Stimulated activated CD8-positive, alpha-beta memory T cell treated with anti-CD3 and anti-CD28 coated beads, Interleukin-15, amount 100 ng/mL, for 48 hours (primary cell): ENCODE measurements at regions not wholly inside any gene's neighbourhood (a gene's known extent, or its start where the extent isn't known, plus 50 kb on each side); places are given as distances from the start of the nearest gene placed in this dataset.
"Not testable (repeated sequence)": the region's sequence is repeated elsewhere in the genome, so short reads cannot be mapped to it uniquely, and the experiment has no call there.

Experiments used
- DNase-seq, 2 donors: peaks; one replicate each; pipeline ENCODE4 v3.0.0-alpha.2; 2020; ENCODE audit warnings: low read depth in 2 of 2

DNA sequence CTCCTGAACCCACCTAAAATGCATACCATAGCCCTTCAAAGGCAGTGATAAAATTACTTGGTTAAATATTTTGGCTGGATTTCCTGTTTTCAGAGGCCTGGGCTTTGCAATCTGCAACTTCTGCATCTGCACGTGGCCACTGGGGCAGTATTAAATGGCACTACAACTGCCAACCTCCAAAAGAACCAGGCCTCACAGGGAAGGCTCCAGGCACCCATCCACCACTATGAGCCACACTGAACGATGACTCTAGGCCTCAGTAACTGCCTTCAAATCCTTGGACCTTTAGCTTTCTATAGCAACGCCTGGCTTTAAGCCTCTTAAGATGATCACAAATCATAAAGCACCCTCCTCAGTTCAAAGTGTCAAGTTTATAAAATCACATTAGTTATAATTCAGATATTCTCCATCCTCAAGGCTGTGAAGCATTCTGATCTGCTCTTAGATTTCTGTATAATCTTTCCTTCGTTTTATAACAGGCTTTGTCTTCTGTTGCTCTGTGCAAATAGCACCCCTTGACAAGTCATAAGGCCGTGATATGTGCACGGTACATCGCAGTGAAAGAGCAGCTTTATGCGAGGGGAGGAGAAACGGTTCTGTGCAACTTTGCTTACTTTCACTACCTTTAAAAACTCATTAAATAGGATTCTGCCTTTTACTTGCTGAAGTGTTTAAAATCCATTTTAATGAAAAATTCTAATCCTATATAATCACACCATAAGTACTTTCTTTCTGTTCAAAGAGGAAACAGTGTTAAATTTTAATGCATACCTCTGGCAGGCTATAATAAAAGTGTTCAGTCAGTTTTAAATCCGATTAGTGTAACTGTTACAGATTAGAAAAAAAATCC, 196.4 kb upstream of the G2E3 start:
- no peak for DNase-seq

DNA sequence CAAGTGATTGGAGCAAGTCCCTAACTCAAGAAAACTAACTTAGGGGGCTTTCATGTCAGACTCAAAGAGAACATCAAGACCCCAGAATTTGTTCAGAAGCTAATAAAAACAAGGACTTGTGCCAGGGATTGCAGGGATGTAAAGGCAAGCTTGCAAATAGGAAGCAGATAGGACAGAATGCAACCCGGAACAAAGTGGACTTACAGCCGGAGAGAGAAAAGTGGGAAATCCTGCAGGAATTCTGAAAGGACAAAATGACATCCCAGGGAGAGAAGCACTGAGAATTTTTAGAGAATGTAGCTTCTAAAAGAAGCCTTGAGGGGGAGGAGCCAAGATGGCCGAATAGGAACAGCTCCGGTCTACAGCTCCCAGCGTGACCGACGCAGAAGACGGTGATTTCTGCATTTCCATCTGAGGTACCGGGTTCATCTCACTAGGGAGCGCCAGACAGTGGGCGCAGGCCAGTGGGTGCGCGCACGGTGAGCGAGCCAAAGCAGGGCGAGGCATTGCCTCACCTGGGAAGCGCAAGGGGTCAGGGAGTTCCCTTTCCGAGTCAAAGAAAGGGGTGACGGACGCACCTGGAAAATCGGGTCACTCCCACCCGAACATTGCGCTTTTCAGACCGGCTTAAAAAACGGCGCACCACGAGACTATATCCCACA, 195.6 kb upstream of the G2E3 start:
- DNase-seq: not testable (repeated sequence)

DNA sequence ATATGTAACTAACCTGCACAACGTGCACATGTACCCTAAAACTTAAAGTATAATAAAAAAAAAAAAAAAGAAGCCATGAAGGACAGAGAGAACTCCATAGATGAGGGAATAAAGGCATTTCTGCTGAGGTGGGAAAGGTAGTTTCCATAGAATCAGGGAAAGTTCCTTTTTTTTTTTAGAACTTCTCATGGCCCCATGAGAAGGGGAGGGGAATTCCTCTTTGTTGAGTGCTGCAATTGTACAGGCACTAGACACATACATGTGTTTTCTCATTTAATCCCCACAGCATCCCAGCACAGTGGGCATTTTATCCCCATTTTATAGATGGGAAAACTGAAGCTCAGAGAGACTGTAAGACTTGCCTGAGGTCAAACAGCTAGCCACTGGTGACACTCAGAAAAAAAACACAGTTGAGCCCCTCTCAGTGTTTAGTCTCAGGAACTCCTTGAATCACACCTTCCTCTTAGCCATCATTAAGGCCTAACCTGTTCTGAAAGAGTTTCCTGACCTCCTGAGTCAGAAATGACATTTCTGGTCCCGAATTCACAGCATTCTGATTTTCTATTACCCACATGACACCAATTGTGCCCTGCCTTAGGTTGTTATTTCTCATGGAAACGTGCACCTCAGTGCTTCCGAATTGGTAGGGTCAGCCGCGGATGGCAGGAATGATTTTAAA, 189.3 kb upstream of the G2E3 start:
- DNase-seq: no peak

DNA sequence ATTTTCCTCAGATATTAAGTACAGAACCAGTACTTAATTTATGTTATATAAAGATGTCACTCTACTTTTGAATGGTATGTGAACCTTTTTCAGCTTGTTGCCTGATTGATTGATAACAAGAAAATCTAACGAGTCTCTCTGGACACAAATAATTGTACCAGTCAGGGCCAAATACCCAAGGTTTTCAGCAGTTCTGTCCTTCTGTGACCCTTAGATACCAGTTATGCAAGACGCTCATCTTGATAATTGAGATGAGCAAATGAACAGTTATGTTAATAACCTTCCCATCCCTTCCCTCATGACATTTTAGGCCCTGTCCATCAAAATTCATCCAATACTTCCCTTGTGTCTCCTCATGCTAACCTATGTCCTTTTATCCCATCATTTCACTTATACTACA, 185.9 kb upstream of the G2E3 start:
- DNase-seq: no peak

DNA sequence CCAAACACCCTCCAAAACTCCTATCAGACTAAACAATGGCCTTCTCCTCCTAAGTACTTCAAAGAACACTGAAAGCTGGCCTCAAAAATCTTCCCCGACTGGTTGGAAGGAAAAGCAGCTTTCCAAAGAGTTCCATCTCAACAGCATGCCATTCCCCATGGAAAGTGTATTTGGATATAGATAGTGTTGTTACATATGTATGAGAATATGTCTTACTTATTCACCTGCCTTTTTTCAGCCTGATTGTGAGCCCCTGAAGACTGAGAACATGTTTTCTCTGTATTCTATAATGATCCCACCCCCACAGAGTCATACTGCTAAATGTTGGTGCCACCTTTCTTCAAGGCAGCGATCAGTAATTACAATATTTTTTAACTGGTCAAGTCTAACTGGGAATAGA, 185.4 kb upstream of the G2E3 start:
- DNase-seq: no peak

DNA sequence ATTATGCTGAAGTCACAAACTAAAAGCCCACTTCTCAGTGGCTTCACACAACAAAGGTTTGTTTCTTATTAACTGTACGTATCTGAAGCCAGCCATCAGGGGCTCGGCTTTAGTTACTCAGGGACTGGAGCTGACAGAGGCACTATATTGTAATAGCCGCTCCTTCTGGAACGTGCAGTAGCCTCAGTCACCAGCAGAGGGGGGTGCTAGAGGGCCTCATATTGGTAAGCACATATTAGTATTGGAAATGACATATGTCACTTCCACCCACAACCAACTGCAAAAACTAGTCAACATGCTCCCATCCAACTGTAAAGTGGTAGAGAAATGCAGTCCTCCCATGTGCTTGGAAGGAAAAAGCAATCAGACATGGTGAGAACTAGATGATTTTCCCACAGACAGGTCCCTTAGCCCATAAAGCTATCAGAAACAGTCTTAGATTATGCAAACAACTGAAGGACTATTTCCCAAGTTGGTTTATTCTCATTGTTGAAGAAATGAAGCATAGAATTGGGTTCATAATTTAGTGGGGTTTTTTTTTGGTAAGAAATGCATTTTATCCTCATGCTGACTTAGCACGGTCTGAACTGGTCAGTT, 183.6 kb upstream of the G2E3 start:
- DNase-seq: peak; percentile 25 to 27

DNA sequence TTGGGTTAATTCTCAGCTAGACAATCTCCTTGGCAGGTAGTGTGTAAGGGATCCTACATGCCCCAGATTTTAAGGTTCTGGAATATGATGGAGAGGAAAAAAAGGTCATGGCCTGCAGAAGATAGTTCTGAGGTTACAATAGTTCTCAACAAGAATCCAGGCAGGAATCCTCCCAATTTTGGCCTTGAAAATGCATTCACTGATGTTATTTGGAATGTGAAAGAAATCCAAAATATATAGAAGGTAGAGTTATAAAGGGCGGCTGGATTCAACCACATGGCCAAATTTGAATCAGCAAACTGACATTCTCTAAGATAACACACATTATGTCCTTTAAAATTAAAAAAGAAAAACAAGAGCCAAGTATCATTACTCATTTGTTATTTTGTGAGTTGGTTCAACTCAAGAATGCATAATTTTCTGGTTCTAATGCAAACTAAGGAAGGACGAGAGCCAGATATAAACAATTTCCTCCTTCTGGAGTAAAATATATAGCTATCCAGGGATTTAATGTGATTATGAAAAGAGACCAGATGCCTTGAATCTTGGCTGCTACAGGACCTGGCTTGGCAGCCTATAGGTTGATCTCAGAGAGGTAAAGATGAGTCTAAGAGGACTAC, 177.0 kb upstream of the G2E3 start:
- DNase-seq: no peak

DNA sequence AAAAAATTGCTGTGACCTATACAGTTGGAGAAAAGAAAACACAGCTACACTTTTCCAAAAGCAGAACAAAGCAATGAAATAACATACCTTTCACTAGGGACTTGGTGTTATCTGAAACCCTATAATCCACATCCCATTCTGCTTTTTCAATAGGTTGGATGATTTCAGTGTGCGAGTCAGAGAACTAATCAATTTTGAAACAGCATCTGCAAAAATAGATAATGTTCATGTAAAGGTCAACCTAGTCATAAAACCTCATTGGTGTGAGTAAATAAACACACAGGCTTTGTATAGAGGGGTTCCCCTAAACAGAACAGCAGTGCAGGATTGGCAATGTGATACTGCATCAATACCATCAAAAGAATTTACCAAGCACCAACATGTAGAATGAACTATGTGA, 173.0 kb upstream of the G2E3 start:
- no peak for DNase-seq

DNA sequence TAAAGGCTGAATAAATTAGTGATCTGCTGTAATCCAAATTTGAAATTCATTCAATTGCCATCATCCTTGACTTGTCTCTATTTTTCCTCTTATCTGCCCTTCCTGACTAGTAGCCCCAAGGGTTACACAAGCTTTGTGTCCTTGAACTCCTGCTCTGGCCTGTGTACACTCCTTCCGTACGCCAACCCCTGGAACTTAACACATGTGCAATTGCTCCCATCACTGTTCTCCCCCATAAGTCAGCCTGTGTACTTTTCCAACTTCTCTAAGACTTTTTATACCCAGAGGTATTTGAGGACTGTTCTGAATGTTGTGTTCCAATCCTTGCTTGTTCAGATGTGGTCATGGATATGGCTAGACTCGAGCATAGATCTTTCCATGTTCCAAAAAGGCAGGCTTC, 171.1 kb upstream of the G2E3 start:
- no peak for DNase-seq

DNA sequence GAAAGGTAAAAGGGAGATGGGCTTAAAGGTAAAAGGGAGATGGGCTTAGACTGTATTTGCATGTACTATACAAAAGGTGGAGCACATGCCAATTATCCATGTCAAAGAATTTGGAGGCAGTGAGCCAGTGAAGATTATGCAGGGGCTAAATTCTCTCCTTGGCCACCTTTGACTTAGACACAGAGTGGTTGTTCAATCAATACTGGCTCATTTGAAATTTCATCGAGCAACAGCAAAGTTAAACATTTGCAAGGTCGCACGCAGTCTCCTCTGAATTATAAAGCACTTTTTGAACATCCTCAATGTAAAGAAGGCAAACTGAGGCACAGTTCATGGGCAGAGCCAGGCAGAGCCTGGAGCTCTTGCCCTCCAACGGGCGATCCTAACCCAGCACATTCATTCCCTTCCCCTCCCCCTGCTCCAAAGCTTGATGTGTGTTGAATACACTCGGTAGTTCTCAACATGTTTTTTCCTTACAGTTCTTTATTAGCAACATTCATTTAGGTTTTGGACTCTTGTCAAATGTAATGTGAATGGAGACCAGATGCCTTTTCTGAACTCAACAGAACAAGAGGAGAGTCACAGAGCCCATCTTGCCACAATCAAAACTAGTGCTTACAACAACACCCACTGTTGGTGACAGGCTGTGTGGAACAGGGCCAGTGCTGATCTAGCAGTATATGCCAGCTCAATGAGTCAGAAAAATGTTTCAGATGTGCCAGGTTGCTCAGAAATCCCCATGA, 169.7 kb upstream of the G2E3 start:
- DNase-seq: no peak

DNA sequence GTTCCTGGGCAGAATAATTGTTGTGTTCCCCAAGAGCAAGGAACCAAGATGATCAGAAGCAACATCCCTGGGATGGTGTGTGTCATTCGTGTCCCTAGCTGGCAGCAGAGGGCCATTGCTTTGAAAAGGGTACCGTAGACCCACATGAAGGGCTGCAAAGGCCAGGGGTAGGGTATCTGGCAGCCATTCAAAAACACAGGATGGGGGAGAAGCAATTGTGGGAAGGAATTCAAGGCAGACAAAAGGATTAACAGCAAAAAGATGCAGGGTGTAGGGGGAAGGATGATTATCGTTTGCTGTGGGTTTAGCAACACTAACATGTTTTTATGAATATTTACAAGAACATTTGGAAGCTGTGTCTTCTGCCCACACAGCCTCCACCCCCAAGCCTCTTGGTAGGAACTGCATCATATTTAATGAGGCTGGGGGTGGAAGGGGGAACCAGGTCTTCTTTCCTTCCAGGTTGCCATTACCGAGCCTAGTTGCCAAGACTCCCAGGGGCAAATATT, 169.0 kb upstream of the G2E3 start:
- no peak for DNase-seq

DNA sequence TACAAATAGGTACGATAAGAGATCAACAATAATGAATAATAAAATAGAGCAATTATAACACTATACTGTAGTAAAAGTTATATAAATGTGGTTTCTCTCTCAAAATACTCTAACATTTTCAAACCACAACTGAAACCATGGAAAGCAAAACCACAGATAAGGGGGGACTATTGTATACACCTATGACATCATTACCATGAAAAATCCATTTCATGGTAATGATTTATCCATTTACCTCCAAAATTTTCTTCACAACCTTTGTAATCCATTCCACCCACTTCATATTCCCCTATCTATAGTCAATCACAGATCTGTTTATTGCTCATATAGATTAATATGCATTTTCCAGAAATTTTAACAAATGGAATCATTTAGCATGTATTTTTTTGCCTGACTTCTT, 163.9 kb upstream of the G2E3 start:
- DNase-seq: no peak

DNA sequence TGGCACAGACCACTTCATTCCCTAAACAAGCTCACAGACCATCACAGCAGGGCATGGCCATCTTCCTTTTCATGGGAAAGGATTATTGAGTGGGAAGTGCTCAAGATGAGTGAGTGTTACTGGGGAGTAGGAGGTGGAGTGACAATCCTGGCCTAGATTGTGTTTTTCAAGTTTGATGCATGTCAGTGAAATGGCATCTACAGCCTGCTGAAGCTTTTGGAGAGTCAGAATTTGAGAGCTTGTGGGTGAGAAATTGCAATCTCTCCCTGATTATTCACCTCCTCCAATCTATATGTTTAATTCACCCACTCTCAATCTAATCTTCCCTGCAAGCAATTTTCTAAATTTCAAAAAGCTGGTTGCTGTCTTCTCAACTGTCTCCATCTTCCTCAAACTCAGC, 156.1 kb upstream of the G2E3 start:
- DNase-seq: no peak

DNA sequence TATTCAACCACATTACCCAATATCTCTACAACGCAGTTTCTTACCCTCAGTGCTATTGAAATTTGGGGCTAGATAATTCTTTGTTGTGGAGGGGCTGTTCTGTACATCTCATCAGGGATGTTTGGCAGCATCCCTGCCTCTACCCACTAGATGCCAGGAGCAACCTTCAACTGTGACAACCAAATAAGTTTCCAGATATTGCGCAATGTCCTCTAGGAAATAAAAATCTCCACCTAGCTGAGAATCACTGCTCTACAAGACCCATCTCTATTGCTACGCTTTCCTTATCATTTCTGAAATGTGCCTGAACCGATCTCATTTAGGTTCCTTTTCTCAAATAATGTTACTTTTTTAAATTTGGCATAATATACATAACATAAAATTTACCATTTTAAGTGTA, 155.2 kb upstream of the G2E3 start:
- DNase-seq: no peak

DNA sequence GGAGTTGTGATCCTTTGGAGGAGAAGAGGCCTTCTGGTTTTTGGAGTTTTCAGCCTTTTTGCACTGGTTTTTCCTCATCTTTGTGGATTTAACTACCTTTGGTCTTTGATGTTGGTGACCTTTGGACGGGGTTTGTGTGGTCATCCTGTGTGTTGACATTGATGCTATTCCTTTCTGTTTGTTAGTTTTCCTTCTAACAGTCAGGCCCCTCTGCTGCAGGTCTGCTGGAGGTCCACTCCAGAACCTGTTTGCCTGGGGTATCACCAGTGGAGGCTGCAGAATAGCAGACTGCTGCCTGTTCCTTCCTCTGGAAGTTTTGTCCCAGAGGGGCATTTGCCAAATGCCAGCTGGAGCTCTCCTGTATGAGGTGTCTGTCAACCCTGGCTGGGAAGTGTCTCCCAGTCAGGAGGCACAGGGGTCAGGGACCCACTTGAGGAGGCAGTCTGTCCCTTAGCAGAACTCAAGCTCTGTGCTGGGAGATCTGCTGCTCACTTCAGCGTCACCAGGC, 149.4 kb upstream of the G2E3 start:
- DNase-seq: not testable (repeated sequence)

DNA sequence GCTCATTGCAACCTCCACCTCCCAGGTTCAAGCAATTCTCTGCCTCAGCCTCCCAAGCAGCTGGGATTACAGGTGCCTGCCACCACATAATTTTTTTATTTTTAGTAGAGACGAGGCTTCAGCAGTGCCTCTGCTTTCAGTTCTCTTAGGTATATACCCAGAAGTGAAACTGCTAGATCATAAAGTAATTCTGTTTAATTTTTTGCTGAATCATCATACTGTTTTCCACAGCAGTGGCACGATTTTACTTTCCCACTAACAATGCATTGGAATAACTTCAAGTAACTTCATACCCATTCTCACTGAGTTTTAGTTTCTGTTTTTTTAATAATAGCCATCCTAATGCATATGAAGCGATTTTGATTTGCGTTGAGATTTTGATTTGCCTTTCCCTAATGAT, 148.0 kb upstream of the G2E3 start:
- no peak for DNase-seq

DNA sequence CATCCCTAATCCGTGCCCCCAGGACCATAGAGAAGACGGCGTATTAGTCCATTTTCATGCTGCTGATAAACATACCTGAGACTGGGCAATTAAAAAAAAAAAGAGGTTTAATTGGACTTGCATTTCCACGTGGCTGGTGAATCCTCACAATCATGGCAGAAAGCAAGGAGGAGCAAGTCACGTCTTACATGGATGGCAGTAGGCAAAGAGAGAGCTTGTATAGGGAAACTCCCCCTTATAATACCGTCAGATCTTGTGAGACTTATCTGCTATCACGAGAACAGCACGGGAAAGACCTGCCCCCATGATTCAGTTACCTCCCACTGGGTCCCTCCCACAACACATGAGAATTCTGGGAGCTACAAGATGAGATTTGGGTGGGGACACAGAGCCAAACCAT, 145.8 kb upstream of the G2E3 start:
- not testable (repeated sequence) for DNase-seq

DNA sequence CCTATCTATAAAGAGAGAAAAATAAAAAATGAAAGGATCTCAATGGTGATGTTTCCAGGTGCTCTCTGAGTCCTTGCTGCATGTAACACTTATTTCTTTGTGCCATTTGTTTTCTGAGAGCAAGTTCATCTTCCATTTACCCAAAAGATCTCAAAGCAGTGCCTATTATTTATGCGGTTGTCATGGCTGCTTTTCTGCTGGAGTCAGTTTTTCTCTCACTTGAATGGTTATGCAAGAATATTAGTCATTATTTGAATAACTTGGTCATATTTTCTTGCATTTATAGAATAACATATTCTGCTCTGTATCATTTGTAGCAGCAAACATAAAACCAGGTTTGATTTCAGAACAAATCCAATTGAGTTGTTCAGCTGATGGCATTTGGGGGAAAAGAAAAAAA, 141.8 kb upstream of the G2E3 start:
- no peak for DNase-seq

DNA sequence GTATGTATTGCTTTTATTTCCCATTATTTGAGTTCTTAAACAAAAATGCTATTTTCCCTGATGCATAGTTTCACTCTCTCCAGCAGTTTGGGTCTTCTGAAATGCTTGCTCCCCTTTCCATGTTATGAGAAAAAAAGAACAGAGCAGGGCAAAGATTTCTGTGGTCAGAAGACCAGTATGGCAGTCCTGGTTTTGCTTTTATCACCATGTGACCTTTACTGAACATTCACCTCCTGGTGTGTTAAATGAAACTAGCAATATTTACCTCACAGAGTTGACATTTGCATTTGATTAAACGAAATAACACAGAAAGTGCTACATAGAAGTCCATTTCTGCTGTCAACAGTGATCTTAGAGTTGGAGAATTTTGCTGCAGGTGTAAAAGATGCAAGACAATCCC, 141.0 kb upstream of the G2E3 start:
- DNase-seq: no peak

DNA sequence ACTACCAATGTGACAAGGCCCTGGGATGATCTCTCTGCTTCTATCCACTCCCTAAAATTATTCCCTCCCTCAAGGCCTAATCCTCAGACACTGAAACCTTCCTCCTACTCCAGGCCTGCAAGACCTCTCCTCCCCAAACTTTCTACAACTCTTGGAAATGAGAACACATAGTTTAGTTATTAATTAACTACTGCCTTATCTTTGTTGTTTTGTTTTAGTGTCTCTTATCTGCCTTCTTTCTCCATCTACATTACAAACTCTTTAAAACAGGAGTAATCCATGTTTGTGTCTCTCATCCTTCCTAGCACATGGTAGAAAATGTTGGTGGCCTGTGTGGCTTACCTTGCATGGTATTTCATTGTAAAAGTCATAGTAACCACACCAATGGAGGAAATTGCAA, 139.9 kb upstream of the G2E3 start:
- no peak for DNase-seq

DNA sequence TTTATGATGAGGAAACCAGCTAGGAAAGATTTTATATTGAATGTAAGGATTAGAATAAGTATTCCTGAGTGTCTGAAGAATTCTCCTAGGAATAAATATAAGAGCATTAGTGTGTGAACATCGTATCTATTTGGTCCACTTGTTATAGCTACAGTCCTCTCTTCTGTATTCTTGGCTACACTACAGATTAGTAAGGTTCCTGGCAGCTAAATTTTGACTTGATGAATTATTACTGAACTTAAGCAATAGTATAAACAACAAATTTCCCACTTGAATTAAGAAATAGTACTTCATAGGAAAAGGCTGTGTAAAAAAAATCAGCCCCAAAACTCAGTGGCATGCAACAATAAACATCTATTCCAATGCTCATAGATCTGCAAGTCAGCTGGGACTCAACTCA, 138.4 kb upstream of the G2E3 start:
- no peak for DNase-seq
